ENCODE measurements at regions not wholly inside any gene's neighbourhood (a gene's known extent, or its start where the extent isn't known, plus 50 kb on each side); places are given as distances from the start of the nearest gene placed in this dataset.
"Not testable (repeated sequence)": the region's sequence is repeated elsewhere in the genome, so short reads cannot be mapped to it uniquely, and the experiment has no call there.

- intact Hi-C loops (cut with DNase I; ENCODE audit: low total_unique reads), result no loop called here
- Histone ChIP-seq H3K4me3 (no peak overlapping the region), H3K36me3 (no peaks in the 10 kb centered on the region), H3K27me3 (no peaks in the 10 kb centered on the region), H3K27ac (no peak overlapping the region), H3K4me1 (no peaks in the 10 kb centered on the region), H3K9me3 (no peaks in the 10 kb centered on the region)
- TF ChIP-seq CTCF (IDR thresholded peaks at IDR 0.05), result no peak
- no peak for DNase-seq
These were observed 1303.4 kb downstream of the TECRL start for GRCh38 chr4:63105839-63106238.

- TF ChIP-seq CTCF (IDR thresholded peaks at IDR 0.05), result no peak
- intact Hi-C loops (cut with DNase I; ENCODE audit: low total_unique reads), result loop anchor here (2.0 kb wide), 1 partner anchor 40 kb away; no protein-coding TSS in a partner anchor
- DNase-seq, result no peak
- no peaks in the 10 kb centered on the region for H3K4me1 ChIP-seq
- H3K27me3 ChIP-seq, result no peaks in the 10 kb centered on the region
- no peaks in the 10 kb centered on the region for H3K9me3 ChIP-seq
- H3K36me3 ChIP-seq, result no peaks in the 10 kb centered on the region
- H3K4me3 ChIP-seq, result no peak overlapping the region
- H3K27ac ChIP-seq, result no peak overlapping the region
These were observed 1318.6 kb downstream of the TECRL start for GRCh38 chr4:63090641-63091040.

- Histone ChIP-seq H3K4me3 (no peak overlapping the region), H3K27me3 (no peaks in the 10 kb centered on the region), H3K9me3 (no peaks in the 10 kb centered on the region), H3K36me3 (no peaks in the 10 kb centered on the region), H3K27ac (no peak overlapping the region), H3K4me1 (no peaks in the 10 kb centered on the region)
- intact Hi-C loops (cut with DNase I; ENCODE audit: low total_unique reads), result no loop called here
- DNase-seq, result no peak
- TF ChIP-seq CTCF (IDR thresholded peaks at IDR 0.05), result no peak
These were observed 1324.2 kb downstream of the TECRL start for GRCh38 chr4:63085091-63085490.

- DNase-seq, result no peak
- Histone ChIP-seq H3K27me3 (no peaks in the 10 kb centered on the region), H3K9me3 (peaks cover 0 to 7% (median 0%) of the 10 kb centered on the region in 3 donors), H3K4me3 (no peak overlapping the region), H3K4me1 (no peaks in the 10 kb centered on the region), H3K27ac (no peak overlapping the region), H3K36me3 (no peaks in the 10 kb centered on the region)
- TF ChIP-seq CTCF (IDR thresholded peaks at IDR 0.05), result no peak
- intact Hi-C loops (cut with DNase I; ENCODE audit: low total_unique reads), result no loop called here
These were observed 1328.3 kb downstream of the TECRL start for GRCh38 chr4:63080934-63081333.

DNA sequence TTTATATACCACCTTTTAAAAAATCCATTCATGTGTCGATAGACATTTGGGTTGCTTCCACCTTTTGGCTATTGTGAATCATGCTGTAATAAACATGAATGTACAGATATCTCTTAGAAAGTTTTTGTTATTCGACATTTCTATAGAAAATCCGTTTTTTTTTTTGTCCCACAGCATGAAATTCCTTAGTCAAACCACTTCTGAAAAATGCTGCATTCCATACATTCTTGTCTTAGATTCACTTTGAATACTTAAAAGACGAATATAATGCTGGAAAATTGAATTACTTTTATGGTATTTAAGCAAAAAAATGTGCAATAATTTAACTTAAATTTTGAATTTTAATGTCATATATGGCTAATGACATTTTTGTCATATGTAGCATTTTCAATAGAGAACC is 1345.5 kb downstream of the TECRL start:
- no peak for TF ChIP-seq CTCF (IDR thresholded peaks at IDR 0.05)
- no peak for DNase-seq
- no peak overlapping the region for H3K4me3 ChIP-seq
- intact Hi-C loops (cut with DNase I; ENCODE audit: low total_unique reads), result no loop called here
- H3K27ac ChIP-seq, result no peak overlapping the region
- no peaks in the 10 kb centered on the region for H3K27me3 ChIP-seq
- H3K36me3 ChIP-seq, result no peaks in the 10 kb centered on the region
- no peaks in the 10 kb centered on the region for H3K4me1 ChIP-seq
- peaks cover 0 to 5% (median 0%) of the 10 kb centered on the region in 3 donors for H3K9me3 ChIP-seq

GRCh38 chr4:63062891-63063290 is 1346.4 kb downstream of the TECRL start:
- H3K27ac ChIP-seq; H3K27me3 ChIP-seq; H3K9me3 ChIP-seq; DNase-seq; H3K4me1 ChIP-seq; H3K4me3 ChIP-seq; H3K36me3 ChIP-seq; intact Hi-C loops (cut with DNase I; ENCODE audit: low total_unique reads): not testable (repeated sequence)

Measured in tibial artery (tissue), 4 donors.